NCI-H510A (cell line): ENCODE measurements at regions not wholly inside any gene's neighbourhood (a gene's known extent, or its start where the extent isn't known, plus 50 kb on each side); places are given as distances from the start of the nearest gene placed in this dataset.

Source experiments
- DNase-seq: peaks from one replicate; lab custom pipeline; 2025; lab: John Stamatoyannopoulos, UW

DNA sequence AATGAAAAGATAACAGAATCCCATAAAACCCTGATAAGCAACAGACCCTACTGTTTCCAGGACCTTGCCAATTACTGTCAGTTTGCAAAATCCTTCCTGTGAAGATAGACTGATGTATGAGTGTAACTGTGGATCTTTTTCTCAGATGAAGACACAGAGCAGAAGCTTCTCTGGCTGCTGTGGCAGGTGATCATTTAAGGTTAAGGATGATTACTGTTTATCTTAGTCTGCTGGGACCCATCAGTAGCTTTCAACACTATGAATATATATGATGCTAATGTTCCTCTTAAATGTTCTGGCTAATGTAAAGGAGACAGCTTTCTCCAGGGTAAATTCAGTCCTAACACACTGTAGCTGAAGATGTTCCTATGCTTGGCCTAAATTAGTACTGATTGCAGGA, 56.0 kb upstream of the CTTNBP2 start:
- DNase-seq: no peak

DNA sequence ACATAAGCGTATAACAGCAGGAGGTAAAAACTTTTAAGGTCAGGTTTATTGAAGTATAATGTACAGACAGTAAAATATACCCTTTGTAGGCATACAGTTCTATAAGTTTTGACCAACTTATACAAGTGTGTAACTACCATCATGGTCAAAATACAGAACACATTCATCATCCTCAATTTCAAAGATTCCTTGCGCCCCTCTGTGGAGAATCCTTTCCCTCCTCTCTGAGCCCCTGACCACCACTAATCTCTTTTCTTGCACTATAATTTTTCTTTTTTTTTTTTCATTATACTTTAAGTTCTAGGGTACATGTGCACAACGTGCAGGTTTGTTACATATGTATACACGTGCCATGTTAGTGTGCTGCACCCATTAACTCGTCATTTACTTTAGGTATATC, 58.1 kb upstream of the CTTNBP2 start:
- no peak for DNase-seq

DNA sequence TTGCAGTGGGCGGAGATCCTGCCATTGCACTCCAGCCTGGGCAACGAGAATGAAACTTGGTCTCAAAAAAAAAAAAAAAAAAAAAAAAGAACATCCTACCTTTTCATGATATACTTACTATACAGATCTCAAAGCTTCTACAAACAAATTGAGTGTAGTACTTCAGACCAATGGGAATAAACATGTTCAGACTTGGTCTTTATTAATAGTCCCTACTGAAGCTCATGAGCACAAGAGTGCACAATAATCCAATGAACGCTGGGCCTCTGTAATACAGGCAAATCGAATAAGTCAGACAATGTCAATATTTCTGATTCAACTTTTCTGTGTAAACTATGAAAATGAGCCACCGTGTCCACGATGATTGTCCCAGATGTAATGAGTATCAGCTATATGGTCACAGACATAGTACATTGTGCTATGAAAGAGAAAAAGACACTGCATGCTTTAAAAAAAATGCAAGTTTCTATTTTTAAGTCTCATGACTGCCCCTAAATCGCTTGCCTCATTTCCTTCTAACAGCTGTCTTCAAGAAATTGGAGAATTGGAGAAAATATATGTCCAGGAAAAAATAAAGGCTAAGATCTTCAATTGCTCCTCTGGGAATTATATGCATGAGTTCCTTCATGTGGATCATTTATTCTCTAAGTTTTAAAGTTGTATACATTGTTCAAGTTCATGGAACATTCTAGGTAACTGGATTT, 64.0 kb upstream of the CTTNBP2 start:
- DNase-seq: peak; percentile 20

DNA sequence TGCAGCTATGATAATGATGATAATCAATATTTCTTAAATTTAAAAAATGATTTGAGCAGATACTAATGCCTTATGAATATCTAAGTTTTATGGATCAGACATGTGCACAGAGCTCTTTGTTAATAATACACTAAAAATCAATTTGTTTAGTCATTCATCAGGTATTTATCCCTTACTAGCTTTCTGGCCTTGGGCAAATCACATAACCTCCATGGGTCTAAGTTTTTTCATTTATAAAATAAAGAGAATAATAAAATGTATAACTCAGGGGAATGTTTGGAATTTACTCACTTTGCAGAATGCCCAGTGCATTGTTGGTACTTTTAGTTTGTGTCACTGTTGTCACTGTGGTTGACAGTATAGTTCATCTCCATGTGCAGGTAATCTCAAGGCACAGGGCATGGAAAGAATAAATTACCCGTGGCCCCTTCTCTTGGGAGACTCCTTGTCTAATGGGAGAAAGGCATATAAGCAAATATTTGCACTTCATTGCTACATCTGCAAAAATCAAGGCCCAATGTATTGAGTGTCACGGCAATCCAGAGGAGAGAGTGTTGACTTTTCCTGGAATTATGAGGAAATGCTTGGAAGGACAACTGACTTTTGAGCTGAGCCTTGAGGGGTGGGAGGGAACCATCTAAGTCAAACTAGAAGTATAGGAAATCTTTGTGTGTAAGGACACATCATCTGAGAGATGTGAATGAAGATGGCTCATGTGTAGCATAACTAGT, 64.7 kb upstream of the CTTNBP2 start:
- DNase-seq: peak; percentile 29

DNA sequence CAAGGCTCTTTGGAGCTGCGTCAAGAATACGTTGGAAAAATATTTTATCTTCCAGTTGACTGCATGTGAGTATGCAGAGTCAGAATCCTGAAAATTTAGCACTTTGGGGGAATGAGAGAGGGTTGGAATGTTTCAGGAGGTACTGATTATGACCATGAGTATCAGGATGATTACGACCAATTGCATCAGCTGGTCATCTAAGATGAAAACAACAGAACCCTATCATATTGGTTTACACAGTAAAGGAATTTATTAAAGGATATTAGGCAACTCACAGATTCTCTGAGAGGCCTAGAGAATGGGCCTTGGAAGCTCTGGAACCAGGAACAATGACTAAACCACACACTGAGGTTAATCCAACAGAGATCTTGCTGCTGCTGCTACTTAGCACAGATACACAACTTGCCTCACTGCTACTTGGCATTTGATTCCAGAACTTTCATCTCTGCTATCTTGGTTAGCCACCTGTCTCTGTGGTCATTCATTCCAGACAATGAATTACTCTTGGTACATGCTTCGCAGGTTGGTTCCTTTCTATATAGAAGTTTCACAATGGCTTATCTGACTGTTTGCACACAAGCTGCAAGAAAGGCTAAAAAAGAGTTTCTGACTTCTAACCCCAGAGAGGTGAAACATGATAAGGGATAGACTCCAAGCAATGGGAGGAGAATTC, 68.0 kb upstream of the CTTNBP2 start:
- no peak for DNase-seq

DNA sequence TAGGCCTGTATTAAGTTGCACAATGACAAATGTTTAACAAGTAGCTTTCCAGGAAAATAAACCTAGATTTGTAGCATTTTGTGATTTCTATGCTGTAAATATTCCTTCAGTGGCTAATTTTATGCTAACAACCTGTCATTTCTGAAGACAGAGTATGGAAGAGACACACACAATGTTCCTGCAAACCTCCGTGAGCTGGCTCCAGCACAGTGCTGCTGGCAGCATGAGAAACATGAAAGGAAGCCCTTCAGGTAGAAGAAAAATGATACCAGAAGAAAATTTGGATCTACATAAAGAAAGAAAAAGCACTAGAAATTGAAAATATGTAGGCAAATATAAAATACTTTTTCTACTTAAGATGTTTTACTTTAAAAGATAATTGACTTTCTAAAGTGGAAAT, 69.5 kb upstream of the CTTNBP2 start:
- DNase-seq: no peak

DNA sequence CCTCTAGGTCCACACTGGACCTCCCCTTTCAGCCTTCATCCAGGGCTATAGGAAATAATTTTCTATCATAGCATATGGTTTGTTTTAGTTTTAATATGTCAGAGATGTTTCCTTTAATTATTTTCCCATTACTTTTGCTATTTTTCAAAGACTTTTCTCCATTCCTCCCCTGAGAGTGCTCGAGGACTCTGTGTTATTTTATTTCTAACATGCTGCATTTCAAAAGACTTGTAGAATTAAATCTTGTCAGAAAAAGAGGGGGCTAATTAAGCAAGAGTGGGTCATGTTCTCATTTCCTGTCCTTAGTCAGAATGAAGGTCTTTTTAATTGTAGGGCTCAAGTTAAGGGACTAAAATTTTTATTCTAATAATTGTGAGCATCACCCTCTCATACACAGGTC, 71.6 kb upstream of the CTTNBP2 start:
- DNase-seq: no peak

DNA sequence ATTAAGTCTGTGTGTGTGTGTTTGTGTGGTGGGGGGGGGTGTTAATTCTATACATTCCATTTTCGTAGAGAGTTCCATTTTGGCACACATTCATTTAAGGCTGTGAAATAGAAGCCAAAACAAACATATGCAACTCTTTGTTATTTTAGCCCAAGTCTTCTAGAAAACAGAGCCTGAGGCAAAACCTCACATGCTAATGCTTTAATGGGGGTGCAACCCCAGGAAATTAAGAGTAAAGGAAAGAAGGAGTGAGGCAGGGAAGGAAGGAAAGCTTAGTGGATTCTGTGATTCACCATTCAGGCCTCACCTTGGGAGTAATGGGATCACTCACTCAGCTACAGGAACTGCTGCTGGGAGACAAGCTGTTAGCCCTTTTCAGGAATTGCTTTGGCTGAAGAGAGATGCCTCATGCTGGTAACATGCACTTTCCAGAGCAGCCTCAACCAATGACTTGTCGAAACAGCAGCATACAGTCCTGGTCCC, 73.0 kb upstream of the CTTNBP2 start:
- DNase-seq: no peak

DNA sequence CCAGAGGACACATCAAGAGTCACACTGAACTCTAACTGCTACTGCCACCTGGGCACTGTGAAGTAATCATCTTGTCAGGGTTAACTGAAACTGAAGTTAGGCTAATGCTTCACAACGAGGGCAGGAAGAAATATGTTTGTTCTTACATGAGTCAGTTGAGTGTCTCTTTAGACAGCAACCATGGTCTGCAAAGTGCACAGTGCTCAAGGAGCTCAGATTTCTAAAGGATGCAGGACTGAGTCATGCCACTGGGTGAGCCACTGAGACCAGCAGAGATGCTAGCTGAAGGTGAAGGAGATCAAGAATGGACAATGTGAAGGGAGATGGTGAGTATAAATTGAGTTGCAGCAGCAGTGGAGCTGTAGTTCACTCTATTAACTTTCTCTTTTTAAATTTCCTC, 76.0 kb upstream of the CTTNBP2 start:
- DNase-seq: no peak

DNA sequence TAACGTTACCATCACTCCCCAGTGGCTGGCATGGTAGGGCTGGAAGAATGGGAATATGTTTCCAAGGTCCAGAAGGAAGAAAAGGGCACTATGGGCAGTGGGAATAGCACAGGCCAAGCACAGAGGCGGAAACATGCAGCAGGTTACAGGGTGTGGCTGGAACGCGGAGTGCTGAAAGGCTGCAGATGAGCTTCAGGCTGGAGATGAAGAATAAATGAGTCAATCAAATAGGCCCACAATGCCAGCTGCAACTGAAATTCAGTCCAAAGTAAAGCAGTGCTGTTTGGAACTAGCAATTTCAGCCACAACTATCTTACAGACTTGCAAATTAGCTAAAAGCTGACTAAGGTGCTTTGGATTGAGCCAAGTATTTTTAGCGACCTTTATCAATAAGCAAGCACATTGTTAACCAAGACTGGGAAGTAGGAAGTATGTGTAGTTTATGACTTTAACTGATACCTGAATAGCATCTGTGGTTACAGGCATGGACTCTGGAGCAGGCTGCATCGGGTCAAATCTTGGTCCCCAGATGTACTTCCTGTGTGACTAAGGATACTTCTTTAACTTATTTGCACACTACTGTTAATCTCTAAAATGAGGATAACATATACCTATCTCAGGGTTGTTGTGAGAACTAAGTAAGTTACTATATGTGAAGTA, 77.5 kb upstream of the CTTNBP2 start:
- no peak for DNase-seq

DNA sequence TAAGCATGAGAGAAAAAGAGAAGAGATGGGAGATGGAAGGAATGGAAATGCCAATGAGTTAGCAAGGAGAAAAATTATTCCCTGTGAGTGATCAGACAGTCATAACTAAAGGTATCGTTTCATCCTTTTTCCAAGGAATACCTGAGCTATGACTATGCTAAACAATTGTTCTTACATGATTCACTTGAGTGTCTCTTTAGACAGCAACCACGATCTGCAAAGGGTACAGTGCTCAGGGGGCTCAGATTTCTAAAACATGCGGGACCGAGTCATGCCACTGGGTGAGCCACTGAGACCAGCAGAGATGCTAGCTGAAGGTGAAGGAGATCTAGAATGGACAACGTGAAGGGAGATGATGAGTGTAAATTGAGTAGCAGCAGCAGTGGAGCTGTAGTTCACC, 78.0 kb upstream of the CTTNBP2 start:
- DNase-seq: no peak

DNA sequence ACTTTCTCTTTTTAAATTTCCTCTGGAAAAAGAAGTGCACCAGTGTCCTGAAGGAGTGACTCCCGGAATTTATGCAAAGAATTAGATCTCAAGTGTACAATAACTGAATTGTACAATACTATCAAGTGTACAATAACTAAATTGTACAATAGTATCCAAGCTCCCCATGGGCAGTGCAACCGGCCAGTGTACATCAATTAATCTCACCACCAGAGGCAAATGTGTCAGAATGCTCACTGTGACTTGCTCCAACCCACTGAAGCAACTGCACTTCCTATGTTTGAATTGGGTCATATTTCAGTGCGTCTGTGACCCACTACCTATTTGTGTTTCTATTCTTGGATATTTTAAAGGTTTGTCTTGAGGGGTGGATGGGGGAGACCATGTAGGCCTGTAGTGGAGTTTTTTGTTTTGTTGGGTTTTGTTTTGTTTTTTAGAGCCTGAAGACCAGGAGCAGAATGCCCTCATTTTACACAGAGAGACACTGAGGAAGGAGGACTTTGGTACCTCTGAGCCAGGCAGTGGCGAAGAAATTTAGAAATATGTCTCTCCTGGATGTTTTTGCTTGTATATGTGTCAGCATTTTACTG, 78.5 kb upstream of the CTTNBP2 start:
- no peak for DNase-seq

DNA sequence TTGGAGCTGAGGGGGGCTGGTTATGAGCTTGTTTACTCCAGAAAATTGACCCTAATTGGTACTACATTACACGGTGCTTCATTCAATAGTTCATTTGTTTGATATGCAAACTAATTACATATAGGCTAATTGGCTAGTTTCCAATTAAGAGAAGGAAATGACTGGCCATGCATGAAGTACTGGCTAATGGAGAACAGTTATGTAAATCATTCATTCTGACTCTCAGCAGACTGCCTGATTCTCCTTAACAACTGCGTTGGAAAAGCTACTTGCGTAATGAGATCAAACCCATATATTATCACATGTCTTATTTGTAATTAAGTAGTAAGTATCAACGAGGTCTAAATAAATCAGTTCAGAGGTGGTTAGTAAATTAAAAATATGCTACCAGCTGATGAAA, 81.8 kb upstream of the CTTNBP2 start:
- DNase-seq: no peak

DNA sequence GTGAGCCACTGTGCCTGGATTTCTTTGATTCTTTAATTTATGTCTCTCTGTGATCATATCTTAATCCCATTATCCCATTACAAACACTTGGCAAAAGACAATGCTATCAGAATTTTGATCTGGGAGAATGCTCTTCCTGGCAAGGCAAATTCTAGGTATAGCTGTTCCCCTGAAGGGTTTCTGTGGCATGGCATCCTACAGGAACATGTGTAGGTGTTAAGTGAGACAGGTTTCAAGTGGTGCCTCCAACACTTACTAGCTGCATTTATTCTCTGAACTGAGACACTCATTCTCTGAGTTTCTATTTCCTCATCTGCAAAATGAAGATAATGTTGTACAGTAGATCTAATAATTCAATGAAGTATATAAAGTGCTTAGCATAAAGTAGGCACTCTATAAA, 87.1 kb upstream of the CTTNBP2 start:
- DNase-seq: no peak

DNA sequence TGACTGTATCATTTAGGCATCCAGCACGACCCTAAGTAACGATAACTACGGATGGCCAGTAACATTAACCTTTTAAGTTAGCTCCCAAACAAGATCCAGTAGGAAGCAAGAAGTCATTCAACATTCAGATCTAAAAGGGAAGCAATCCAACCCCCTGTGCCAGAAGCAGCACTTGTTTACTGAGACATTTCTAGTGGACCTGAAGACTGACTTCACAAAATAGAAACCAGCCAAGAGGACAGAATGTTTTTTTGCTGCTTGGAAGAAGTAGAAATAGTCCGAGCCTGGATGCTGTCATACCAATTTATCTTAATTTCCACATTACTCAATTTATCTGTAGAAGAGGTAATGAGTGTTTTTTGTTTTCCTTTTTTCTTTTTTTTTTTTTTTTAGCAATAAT, 88.0 kb upstream of the CTTNBP2 start:
- DNase-seq: no peak

DNA sequence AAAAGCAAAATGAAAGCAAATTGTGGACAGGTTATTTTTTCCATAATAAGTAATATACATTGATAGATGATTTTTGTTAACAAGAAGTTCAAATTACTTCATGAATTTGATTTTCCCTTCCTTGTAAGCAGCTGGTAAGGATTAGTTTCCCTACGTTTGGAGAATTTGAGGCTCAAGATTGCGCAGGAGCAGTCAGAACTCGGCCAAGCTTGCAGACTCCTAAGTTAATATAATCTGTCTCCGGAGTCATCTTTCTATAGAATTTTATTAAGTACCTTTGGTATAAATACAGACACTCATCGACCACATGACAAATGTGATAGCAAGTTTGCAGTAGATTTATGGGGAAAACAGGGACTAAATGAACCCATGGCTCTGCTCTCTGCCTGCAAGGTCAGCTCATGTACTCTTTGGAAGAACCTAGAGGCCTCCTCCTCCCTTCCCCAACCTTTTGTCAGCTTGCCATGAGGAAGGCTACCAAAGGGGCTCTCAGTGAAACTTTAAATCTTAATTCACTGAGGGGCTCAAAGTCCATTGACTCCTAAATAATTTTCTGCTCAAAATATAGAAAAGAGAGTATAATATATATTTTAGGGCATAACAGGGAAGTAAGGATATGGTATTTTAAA, 89.2 kb upstream of the CTTNBP2 start:
- DNase-seq: no peak

DNA sequence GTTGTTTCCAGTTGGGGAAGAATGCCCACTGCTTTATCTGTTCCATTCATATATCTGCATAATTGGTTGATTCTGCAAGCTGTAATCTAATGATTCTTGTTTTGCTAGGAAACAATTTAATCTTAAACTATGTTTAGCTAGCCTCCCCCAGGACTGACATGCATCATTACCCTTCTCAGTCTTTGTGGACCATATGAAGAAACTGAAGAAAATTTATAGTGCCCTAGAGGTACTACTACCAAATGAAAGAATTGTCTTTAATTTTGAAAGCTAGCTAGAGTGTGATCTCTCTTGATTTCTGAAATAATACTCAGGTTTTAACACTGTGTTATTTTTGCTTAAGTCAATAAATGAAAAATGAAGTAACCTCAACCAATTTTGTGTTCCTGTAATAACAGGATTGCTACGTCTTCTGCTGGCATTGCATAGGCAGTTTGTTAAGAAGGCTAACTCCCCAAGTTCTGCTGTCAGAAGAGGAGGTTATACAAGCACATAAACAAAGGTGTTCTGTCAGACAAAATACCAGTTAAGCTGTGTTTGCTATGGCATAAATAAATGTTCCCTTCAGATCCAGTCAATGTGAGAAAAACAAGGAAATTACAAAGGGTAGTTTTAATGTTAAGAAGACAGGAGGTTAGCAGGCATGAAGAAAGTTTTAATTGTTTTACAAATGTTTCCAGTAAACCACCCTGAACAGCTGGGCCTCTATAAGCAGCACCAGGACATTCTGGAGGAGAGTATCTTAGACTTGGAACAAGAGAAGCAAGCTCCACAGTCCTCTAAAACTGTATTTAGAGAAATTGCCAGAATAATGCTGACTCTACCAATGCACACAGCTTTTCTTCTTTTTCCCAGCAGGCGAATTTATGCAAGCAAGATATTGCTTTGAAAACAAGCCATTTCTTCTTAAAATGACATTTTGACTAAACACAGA, 90.3 kb upstream of the CTTNBP2 start:
- no peak for DNase-seq

DNA sequence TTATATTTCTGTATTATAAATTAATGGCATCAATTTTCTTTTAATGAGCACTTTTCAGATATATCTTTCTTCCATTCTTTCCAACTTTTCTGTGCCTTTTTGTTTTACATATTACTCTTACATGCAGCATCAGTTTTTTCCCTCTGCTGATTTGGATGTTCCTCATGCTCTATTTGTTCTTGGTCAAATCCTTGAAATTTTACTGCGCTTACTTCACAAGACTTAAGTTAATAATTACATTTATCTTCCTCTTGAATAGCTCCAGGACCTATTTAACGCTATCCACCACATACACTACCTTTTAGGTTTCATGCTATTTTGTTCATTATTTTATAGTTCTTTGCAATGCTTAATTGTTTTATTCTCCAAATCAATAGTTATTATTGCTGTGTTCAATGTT, 97.6 kb upstream of the CTTNBP2 start:
- no peak for DNase-seq

DNA sequence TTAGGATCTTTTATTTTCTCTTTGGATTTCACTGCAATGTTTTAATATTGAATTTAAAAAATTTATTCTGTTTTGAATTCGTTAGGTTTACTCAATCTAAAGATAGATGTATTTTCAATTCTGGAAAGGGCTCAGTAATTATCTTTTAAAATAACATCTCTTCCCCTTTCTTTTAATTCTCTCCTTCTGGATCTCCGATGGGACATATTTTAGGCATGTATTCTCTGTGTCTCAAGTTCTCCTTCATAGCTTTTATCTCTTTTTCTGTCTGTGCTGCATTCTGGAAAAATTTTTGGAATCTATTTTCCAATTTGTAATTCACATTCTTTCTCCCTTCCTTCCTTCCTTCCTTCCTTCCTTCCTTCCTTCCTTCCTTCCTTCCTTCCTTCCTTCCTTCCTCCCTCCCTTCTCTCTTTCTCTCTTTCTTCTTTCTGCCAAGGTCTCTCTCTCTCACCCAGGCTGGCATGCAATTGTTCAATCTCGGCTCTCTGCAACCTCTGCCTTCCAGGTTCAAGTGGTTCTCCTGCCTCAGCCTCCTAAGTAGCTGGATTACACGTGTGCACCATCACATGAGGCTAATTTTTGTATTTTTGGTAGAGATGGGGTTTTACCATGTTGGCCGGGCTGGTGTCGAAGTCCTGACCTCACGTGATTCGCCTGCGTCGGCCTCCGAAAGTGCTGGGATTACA, 98.5 kb upstream of the CTTNBP2 start:
- DNase-seq: no peak

DNA sequence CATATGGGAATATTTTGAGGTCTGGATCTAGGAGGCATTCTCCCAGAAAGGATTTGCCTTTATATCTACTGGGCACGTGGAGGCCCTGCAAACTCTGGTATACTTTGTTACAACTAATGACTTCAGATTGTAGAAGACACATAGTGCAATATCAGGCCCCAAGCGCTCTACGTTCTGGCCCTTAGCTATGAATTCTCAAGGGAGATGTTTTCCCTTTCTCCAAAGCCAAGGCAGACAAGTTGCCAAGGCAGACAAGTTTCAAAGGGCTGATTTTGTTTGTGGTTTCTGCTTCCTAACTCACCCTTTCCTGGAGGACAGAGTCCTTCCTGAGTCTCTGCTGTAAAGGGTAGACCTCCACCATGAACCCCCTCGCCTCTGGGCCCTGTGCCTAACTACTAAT, 99.4 kb upstream of the CTTNBP2 start:
- DNase-seq: no peak
